ENCODE measurements at regions not wholly inside any gene's neighbourhood (a gene's known extent, or its start where the extent isn't known, plus 50 kb on each side); places are given as distances from the start of the nearest gene placed in this dataset.

DNA sequence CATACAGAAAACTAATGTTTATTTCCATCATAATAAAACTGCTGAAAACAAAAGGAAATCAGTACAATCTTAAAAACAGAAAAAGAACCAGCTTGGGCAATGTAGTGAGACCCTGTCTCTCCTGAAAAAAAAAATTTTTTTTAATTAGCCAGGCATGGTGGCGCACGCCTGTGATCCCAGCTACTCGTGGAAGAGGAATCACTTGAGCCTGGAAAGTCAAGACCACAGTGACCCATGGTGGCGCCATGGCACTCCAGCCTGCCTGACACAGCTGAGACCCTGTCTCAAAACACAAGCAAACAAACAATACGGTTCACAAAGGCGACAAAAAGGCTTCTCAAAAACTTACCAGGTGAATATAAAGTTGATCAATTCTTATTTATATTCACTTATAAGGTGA, 289.7 kb downstream of the BRD1 start:
- H3K4me3 ChIP-seq (ENCODE audit: low read length, poor library complexity, severe bottlenecking), result no peak overlapping the region
- H3K4me2 ChIP-seq (ENCODE audit: low read depth, low read length, poor library complexity, severe bottlenecking), result no peak overlapping the region
- no peak overlapping the region for H2AFZ ChIP-seq (ENCODE audit: low read length)
- peaks cover 12% of the 10 kb centered on the region for H3K4me1 ChIP-seq (ENCODE audit: insufficient read depth, low read length, poor library complexity, severe bottlenecking)
- no peaks in the 10 kb centered on the region for H3K79me2 ChIP-seq (ENCODE audit: insufficient read depth, low read length)
- H4K20me1 ChIP-seq (ENCODE audit: insufficient read depth, low read length, poor library complexity, severe bottlenecking), result no peaks in the 10 kb centered on the region
- H3K9me2 ChIP-seq (replicated peaks; ENCODE audit: low read depth, low read length), result no peaks in the 10 kb centered on the region
- H3K27me3 ChIP-seq (ENCODE audit: insufficient read depth, low read length, poor library complexity, severe bottlenecking), result no peaks in the 10 kb centered on the region
- no peak for TF ChIP-seq EZH2phosphoT487 (IDR thresholded peaks at IDR 0.05; ENCODE audit: borderline replicate concordance)
- TF ChIP-seq, protein P1, sequence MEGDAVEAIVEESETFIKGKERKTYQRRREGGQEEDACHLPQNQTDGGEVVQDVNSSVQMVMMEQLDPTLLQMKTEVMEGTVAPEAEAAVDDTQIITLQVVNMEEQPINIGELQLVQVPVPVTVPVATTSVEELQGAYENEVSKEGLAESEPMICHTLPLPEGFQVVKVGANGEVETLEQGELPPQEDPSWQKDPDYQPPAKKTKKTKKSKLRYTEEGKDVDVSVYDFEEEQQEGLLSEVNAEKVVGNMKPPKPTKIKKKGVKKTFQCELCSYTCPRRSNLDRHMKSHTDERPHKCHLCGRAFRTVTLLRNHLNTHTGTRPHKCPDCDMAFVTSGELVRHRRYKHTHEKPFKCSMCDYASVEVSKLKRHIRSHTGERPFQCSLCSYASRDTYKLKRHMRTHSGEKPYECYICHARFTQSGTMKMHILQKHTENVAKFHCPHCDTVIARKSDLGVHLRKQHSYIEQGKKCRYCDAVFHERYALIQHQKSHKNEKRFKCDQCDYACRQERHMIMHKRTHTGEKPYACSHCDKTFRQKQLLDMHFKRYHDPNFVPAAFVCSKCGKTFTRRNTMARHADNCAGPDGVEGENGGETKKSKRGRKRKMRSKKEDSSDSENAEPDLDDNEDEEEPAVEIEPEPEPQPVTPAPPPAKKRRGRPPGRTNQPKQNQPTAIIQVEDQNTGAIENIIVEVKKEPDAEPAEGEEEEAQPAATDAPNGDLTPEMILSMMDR (conservative IDR thresholded peaks at IDR 0.05; ENCODE audit: low read length), result no peak
- H3K36me3 ChIP-seq (ENCODE audit: insufficient read depth, low read length), result no peaks in the 10 kb centered on the region; the same call in 1 of the 2 replicates
- H3K9me3 ChIP-seq (ENCODE audit: insufficient read depth, low read depth, low read length), result no peaks in the 10 kb centered on the region
- no peak overlapping the region for H3K9ac ChIP-seq (ENCODE audit: low read depth, low read length, poor library complexity, severe bottlenecking)
- H3F3A ChIP-seq (ENCODE audit: low read depth), result no peaks in the 10 kb centered on the region

DNA sequence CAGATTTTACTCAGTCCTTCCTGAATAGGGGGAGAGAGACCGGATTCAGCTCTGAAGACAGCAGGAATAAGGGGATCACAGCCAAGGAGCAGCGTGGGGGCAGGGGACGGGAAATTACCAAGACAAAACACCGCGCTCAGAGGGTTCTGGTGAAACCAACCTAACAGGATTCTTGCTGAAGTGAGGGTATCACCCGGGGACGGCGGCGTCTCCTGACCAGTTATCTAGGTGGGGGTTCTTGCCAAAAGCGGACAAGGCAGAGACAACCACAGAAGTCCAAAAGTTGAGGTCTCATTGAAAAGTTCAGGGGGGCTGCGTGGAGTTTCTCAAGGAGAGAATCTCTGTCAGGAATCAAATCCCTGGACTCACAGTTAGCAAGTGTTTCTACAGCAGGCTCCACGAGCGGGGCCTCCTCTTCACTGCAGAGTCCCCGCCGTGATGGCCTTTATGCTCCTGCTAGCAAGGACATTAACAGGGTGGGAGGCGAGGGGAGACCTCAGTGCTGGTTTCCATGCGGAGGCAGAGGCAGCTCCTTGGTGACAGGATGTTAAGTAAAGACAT, 291.0 kb downstream of the BRD1 start:
- no peaks in the 10 kb centered on the region for H3K79me2 ChIP-seq (ENCODE audit: insufficient read depth, low read length)
- H2AFZ ChIP-seq (ENCODE audit: low read length), result no peak overlapping the region
- H3K9me2 ChIP-seq (replicated peaks; ENCODE audit: low read depth, low read length), result no peaks in the 10 kb centered on the region
- H3K4me2 ChIP-seq (ENCODE audit: low read depth, low read length, poor library complexity, severe bottlenecking), result no peak overlapping the region
- H4K20me1 ChIP-seq (ENCODE audit: insufficient read depth, low read length, poor library complexity, severe bottlenecking), result no peaks in the 10 kb centered on the region
- no peaks in the 10 kb centered on the region; the same call in 1 of the 2 replicates for H3K36me3 ChIP-seq (ENCODE audit: insufficient read depth, low read length)
- H3K4me3 ChIP-seq (ENCODE audit: low read length, poor library complexity, severe bottlenecking), result no peak overlapping the region
- no peaks in the 10 kb centered on the region for H3F3A ChIP-seq (ENCODE audit: low read depth)
- no peak overlapping the region for H3K9ac ChIP-seq (ENCODE audit: low read depth, low read length, poor library complexity, severe bottlenecking)
- H3K27me3 ChIP-seq (ENCODE audit: insufficient read depth, low read length, poor library complexity, severe bottlenecking), result no peaks in the 10 kb centered on the region
- TF ChIP-seq, protein P1 (conservative IDR thresholded peaks at IDR 0.05; ENCODE audit: low read length), result no peak
- no peak for TF ChIP-seq EZH2phosphoT487 (IDR thresholded peaks at IDR 0.05; ENCODE audit: borderline replicate concordance)
- H3K9me3 ChIP-seq (ENCODE audit: insufficient read depth, low read depth, low read length), result no peaks in the 10 kb centered on the region
- H3K4me1 ChIP-seq (ENCODE audit: insufficient read depth, low read length, poor library complexity, severe bottlenecking), result peaks cover 8% of the 10 kb centered on the region

DNA sequence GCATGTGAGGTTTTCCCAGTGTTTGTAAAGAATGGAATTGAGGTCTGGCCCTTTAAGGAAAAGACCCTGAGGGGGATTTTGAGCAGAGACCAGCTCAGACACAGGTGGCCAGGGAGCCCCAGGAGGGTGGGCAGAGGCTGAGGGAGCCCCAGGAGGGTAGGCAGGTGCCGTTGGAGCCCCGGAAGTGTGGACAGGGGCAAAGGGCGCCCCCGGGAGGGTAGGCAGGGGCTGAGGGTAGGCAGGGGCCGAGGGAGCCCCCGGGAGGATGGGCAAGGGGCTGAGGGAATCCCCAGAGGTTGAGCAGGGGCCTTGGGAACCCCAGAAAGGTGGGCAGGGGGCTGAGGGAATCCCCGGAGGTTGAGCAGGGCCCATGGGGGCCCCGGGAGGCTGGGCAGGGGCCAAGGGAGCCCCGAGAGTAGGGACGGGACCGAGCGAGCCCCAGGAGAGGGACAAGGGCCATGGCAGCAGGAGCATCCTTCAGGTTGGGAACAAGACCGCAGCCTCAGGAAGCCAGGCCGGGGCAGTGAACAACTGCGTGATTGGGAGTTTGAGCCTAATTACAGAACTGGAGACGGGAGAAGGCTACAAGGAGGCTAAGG, 292.0 kb downstream of the BRD1 start:
- Histone ChIP-seq H3K36me3 (ENCODE audit: insufficient read depth, low read length) (no peaks in the 10 kb centered on the region; the same call in 1 of the 2 replicates), H3K27me3 (ENCODE audit: insufficient read depth, low read length, poor library complexity, severe bottlenecking) (no peaks in the 10 kb centered on the region), H4K20me1 (ENCODE audit: insufficient read depth, low read length, poor library complexity, severe bottlenecking) (no peaks in the 10 kb centered on the region), H3K9ac (ENCODE audit: low read depth, low read length, poor library complexity, severe bottlenecking) (no peak overlapping the region), H3K9me2 (replicated peaks; ENCODE audit: low read depth, low read length) (no peaks in the 10 kb centered on the region), H3K9me3 (ENCODE audit: insufficient read depth, low read depth, low read length) (no peaks in the 10 kb centered on the region), H3K4me1 (ENCODE audit: insufficient read depth, low read length, poor library complexity, severe bottlenecking) (peaks cover 8% of the 10 kb centered on the region), H3K79me2 (ENCODE audit: insufficient read depth, low read length) (no peaks in the 10 kb centered on the region), H2AFZ (ENCODE audit: low read length) (no peak overlapping the region), H3F3A (ENCODE audit: low read depth) (no peaks in the 10 kb centered on the region), H3K4me3 (ENCODE audit: low read length, poor library complexity, severe bottlenecking) (no peak overlapping the region), H3K4me2 (ENCODE audit: low read depth, low read length, poor library complexity, severe bottlenecking) (no peak overlapping the region)
- no peak for TF ChIP-seq EZH2phosphoT487 (IDR thresholded peaks at IDR 0.05; ENCODE audit: borderline replicate concordance)
- TF ChIP-seq, protein P1 (conservative IDR thresholded peaks at IDR 0.05; ENCODE audit: low read length), result no peak
